Erythroblast (primary cell): ENCODE measurements at regions not wholly inside any gene's neighbourhood (a gene's known extent, or its start where the extent isn't known, plus 50 kb on each side); places are given as distances from the start of the nearest gene placed in this dataset.

Experiments
- GATA1 ChIP-seq: IDR thresholded peaks from 2 replicates; pipeline ENCODE4 v1.6.1; 2011; ENCODE audit warnings: low read depth, mild to moderate bottlenecking, control low read depth, low read length, moderate library complexity
- POLR2A ChIP-seq: IDR thresholded peaks from 2 replicates; pipeline ENCODE4 v1.6.1; 2011; ENCODE audit warnings: mild to moderate bottlenecking, low read length

DNA sequence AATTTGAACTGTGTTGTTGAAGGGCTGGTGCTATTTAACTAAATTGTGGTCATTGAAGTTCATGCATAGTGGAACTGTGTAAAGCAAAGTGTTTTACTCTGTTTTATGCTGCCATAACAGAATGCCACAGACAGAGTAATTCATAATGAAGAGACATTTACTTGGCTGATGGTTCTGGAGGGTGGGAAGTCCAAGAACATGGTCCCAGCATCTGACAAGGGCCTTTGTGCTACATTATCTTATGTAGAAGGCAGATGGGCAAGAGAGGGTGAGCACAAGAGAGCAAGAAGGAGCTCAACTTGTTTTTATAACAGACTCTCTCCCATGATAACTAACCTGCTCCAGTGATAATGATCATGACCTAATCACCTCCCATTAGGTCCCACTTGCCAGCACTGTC, 101.9 kb upstream of the NR3C1 start:
- TF ChIP-seq POLR2A = no peak
- TF ChIP-seq GATA1 = no peak
